WTC11 (cell line): ENCODE measurements at regions not wholly inside any gene's neighbourhood (a gene's known extent, or its start where the extent isn't known, plus 50 kb on each side); places are given as distances from the start of the nearest gene placed in this dataset.

ENCODE experiments used
- ATF1 ChIP-seq: sonication (generic); formaldehyde crosslinking; IDR thresholded peaks from 2 replicates; pipeline ENCODE4 v1.8.1; 2023; ENCODE audit warnings: mild to moderate bottlenecking, moderate library complexity, missing genetic modification reagents
- FOXK1 ChIP-seq: sonication (generic); formaldehyde crosslinking; IDR thresholded peaks from 2 replicates; pipeline ENCODE4 v1.8.0; 2022; ENCODE audit warnings: mild to moderate bottlenecking, moderate library complexity, missing genetic modification reagents
- TF ChIP-seq, protein P1 (sequence below): fragments of 200-600 bp; IDR thresholded peaks from 2 replicates; pipeline ENCODE4 v1.8.0; 2022; ENCODE audit warnings: antibody characterized with exemption
- TF ChIP-seq, protein P2 (sequence below): sonication (generic); formaldehyde crosslinking; IDR thresholded peaks from 2 replicates; pipeline ENCODE4 v1.8.1; 2023; ENCODE audit warnings: mild to moderate bottlenecking, missing genetic modification reagents, borderline replicate concordance

DNA sequence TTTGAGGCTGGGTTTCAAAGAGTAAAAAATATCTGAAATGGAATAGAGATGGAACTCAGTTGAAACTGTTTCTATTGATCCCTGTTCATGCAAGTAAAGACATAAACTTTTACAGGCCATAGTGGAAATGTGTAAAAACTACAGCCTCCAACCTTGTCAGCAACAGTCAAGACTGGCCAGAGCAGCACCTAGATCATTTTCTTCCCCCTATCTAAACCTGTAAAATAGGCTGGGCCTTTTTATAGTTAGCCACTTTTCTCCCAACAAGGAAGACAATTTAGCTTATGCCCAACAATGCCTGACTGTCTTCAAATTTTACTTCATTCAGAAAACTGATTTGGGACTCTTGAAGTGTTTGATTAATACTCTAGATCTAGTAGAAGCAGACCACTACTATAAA, 91.5 kb upstream of the CMC1 start:
- TF ChIP-seq, protein P1, sequence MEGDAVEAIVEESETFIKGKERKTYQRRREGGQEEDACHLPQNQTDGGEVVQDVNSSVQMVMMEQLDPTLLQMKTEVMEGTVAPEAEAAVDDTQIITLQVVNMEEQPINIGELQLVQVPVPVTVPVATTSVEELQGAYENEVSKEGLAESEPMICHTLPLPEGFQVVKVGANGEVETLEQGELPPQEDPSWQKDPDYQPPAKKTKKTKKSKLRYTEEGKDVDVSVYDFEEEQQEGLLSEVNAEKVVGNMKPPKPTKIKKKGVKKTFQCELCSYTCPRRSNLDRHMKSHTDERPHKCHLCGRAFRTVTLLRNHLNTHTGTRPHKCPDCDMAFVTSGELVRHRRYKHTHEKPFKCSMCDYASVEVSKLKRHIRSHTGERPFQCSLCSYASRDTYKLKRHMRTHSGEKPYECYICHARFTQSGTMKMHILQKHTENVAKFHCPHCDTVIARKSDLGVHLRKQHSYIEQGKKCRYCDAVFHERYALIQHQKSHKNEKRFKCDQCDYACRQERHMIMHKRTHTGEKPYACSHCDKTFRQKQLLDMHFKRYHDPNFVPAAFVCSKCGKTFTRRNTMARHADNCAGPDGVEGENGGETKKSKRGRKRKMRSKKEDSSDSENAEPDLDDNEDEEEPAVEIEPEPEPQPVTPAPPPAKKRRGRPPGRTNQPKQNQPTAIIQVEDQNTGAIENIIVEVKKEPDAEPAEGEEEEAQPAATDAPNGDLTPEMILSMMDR = no peak
- no peak for TF ChIP-seq FOXK1 (CRISPR knock-in tag)
- no peak for TF ChIP-seq ATF1
- TF ChIP-seq, protein P2, sequence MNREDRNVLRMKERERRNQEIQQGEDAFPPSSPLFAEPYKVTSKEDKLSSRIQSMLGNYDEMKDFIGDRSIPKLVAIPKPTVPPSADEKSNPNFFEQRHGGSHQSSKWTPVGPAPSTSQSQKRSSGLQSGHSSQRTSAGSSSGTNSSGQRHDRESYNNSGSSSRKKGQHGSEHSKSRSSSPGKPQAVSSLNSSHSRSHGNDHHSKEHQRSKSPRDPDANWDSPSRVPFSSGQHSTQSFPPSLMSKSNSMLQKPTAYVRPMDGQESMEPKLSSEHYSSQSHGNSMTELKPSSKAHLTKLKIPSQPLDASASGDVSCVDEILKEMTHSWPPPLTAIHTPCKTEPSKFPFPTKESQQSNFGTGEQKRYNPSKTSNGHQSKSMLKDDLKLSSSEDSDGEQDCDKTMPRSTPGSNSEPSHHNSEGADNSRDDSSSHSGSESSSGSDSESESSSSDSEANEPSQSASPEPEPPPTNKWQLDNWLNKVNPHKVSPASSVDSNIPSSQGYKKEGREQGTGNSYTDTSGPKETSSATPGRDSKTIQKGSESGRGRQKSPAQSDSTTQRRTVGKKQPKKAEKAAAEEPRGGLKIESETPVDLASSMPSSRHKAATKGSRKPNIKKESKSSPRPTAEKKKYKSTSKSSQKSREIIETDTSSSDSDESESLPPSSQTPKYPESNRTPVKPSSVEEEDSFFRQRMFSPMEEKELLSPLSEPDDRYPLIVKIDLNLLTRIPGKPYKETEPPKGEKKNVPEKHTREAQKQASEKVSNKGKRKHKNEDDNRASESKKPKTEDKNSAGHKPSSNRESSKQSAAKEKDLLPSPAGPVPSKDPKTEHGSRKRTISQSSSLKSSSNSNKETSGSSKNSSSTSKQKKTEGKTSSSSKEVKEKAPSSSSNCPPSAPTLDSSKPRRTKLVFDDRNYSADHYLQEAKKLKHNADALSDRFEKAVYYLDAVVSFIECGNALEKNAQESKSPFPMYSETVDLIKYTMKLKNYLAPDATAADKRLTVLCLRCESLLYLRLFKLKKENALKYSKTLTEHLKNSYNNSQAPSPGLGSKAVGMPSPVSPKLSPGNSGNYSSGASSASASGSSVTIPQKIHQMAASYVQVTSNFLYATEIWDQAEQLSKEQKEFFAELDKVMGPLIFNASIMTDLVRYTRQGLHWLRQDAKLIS = no peak
